ENCODE measurements at regions not wholly inside any gene's neighbourhood (a gene's known extent, or its start where the extent isn't known, plus 50 kb on each side); places are given as distances from the start of the nearest gene placed in this dataset.

- no peak overlapping the region for H3K4me3 ChIP-seq
- TF ChIP-seq POLR2AphosphoS5 (IDR thresholded peaks at IDR 0.05) (no peak), POLR2A (IDR thresholded peaks at IDR 0.05) (no peak), CTCF (IDR thresholded peaks at IDR 0.05) (no peak), EP300 (IDR thresholded peaks at IDR 0.05) (no peak)
- no peaks in the 10 kb centered on the region for H3K36me3 ChIP-seq
- WGBS, 2 donors: 91 to 97% methylated on average over 1 of the region's 1 CpG
- no peaks in the 10 kb centered on the region for H3K27me3 ChIP-seq
- DNase-seq (no peak), ATAC-seq (ENCODE audit: low FRiP score in 2 of 2) (no peak)
- peaks cover 0 to 3% (median 0%) of the 10 kb centered on the region in 4 donors for H3K9me3 ChIP-seq
- H3K27ac ChIP-seq: no peak overlapping the region
- no peaks in the 10 kb centered on the region for H3K4me1 ChIP-seq
Observed at GRCh38 chr5:86011937-86012336, 605.8 kb upstream of the COX7C start.

DNA sequence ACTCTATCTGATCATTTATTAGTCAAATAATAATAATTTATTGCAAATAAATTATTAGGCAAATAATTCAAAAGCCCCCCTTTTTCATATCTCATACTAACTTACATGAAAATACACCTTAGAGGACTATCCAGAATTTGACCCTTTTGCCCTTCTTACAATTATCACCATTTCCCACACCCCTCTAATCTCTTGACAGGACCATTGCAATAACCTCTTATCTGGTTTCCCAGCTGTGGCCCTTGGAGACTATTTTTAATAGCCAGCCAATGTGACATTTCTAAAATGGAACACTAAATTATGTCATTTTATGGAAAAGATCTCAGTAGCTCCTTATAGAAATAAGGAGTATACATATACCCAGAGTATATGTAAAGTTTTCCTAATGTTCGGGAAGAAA lies 588.4 kb upstream of the COX7C start:
- Histone ChIP-seq H3K4me3 (no peak overlapping the region), H3K27ac (no peak overlapping the region), H3K27me3 (no peaks in the 10 kb centered on the region), H3K4me1 (no peaks in the 10 kb centered on the region), H3K9me3 (no peaks in the 10 kb centered on the region), H3K36me3 (no peaks in the 10 kb centered on the region)
- 89% methylated on average over 1 of the region's 1 CpG for WGBS, 2 donors
- TF ChIP-seq EP300 (IDR thresholded peaks at IDR 0.05) (no peak), CTCF (IDR thresholded peaks at IDR 0.05) (no peak), POLR2AphosphoS5 (IDR thresholded peaks at IDR 0.05) (no peak), POLR2A (IDR thresholded peaks at IDR 0.05) (no peak)
- ATAC-seq (ENCODE audit: low FRiP score in 2 of 2) (no peak), DNase-seq (no peak)

DNA sequence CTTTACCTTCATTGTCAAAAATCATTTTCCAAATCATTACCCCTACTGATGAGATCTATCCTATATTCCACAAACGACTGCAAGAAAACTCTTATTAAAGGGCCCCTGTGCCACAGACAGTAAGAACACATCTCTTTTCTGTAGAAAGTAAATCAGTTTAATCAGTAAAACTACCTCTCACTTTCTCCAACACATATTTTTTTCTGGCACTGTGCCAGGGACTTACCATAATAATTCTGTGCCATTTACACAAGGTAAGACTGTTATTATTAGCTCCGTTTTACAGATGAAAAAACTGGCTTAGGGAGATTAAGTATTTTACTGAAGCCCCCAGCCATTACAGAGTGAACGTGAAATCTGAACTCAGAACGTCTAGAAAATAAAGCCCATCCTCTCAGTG lies 587.0 kb upstream of the COX7C start:
- no peaks in the 10 kb centered on the region for H3K9me3 ChIP-seq
- no peaks in the 10 kb centered on the region for H3K27me3 ChIP-seq
- H3K36me3 ChIP-seq: no peaks in the 10 kb centered on the region
- 67 to 79% methylated on average over 4 of the region's 4 CpGs for WGBS, 2 donors
- DNase-seq (no peak), ATAC-seq (ENCODE audit: low FRiP score in 2 of 2) (no peak)
- no peak overlapping the region for H3K4me3 ChIP-seq
- TF ChIP-seq POLR2A (IDR thresholded peaks at IDR 0.05): no peak
- no peak for TF ChIP-seq CTCF (IDR thresholded peaks at IDR 0.05)
- TF ChIP-seq POLR2AphosphoS5 (IDR thresholded peaks at IDR 0.05): no peak
- no peak for TF ChIP-seq EP300 (IDR thresholded peaks at IDR 0.05)
- H3K4me1 ChIP-seq: no peaks in the 10 kb centered on the region
- H3K27ac ChIP-seq: no peak overlapping the region

DNA sequence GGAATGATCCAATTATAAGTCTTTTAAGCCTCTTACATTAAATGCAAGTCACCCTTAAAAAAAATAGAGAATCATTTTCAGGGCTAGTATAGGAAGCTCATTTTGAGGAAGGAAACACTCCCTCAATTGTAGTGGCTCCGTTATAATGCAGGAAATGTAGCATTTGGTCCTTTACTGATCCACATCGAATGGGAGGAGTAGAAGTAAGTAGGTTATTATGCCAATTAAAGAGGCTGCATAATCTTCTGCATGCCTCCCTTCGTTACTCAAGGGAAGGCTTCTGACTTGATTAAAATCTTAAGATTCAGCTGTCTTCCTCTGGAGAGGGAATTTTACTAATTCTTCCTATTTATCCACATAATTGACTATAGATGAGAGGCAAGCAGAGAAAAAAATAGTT lies 579.2 kb upstream of the COX7C start:
- no peaks in the 10 kb centered on the region for H3K9me3 ChIP-seq
- ATAC-seq (ENCODE audit: low FRiP score in 2 of 2): no peak
- H3K4me1 ChIP-seq: no peaks in the 10 kb centered on the region

More for the DNA sequence above, 579.2 kb upstream of the COX7C start:
- no peak for DNase-seq
- H3K27me3 ChIP-seq: no peaks in the 10 kb centered on the region
- H3K4me3 ChIP-seq: no peak overlapping the region
- WGBS, 2 donors: 44 to 45% methylated on average over 3 of the region's 3 CpGs
- no peaks in the 10 kb centered on the region for H3K36me3 ChIP-seq
- no peak for TF ChIP-seq POLR2AphosphoS5 (IDR thresholded peaks at IDR 0.05)
- TF ChIP-seq CTCF (IDR thresholded peaks at IDR 0.05): no peak
- no peak for TF ChIP-seq POLR2A (IDR thresholded peaks at IDR 0.05)
- TF ChIP-seq EP300 (IDR thresholded peaks at IDR 0.05): no peak
- H3K27ac ChIP-seq: no peak overlapping the region

All from upper lobe of left lung (tissue), 6 donors.